ENCODE measurements at regions not wholly inside any gene's neighbourhood (a gene's known extent, or its start where the extent isn't known, plus 50 kb on each side); places are given as distances from the start of the nearest gene placed in this dataset.

DNA sequence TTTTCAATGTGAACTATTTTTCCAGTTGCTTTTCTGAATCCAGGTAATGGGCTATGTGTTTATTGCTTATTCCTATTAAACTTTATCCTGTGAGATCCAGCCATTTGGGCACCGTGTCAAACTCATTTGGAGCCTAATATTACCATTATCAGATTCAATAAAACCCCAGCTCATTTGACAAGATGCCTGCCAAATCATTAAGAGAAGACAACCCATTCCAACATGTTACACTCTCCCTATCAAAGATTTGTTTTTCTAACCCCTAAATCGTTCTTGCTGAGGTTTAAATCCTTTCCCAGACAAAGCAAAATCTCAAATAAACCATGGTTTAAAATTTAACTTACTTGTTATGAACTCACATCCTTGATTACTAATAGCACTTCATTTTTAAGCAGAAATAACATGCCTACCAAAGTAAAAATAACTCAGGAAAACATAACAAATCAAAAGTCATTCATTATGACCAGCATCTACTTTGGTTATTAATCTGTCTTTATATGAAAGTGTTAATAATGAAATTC is 130.0 kb upstream of the TCF21 start:
- no peak overlapping the region for H2AFZ ChIP-seq (ENCODE audit: low read depth, low read length)
- no peak for FAIRE-seq
- intact Hi-C loops (cut with micrococcal nuclease): no loop called here
- ChIA-PET POLR2A (interaction anchor here (0.8 kb wide), 1 partner anchor 10 kb away, joined by 3 read pairs; no protein-coding TSS in a partner anchor), CTCF (ENCODE audit: low intra/inter-chr PET ratio) (no interaction called here)
- no peak overlapping the region for H3K4me2 ChIP-seq (ENCODE audit: insufficient read depth, low read length)
- BruUV-seq (replicated peaks): no TSS peak
- in situ Hi-C loops (cut with MboI): no loop called here
- no peaks in the 10 kb centered on the region for H3K9me1 ChIP-seq (ENCODE audit: control insufficient read depth, insufficient read depth, low read length)
- no peak overlapping the region for H3K4me3 ChIP-seq
- DNase-seq (ENCODE audit: extremely low read depth in 1 of 4, low spot score in 3 of 4): no peak
- 3% methylated on average over 2 of the region's 2 CpGs for WGBS (ENCODE audit: insufficient coverage, low coverage, missing lambda C conversion rate)
- H3K79me2 ChIP-seq (ENCODE audit: control insufficient read depth, insufficient read depth, low read length): no peaks in the 10 kb centered on the region
- TF ChIP-seq SIRT6 (IDR thresholded peaks at IDR 0.05; ENCODE audit: low read depth, low read length) (no peak), SNIP1 (IDR thresholded peaks at IDR 0.05; ENCODE audit: low read depth) (no peak), MTA1 (IDR thresholded peaks at IDR 0.05; ENCODE audit: borderline replicate concordance) (no peak), HMGN3 (IDR thresholded peaks at IDR 0.05; ENCODE audit: borderline replicate concordance, extremely low read depth, insufficient read length, low read depth, low read length) (no peak)
- TF ChIP-seq, protein P1, sequence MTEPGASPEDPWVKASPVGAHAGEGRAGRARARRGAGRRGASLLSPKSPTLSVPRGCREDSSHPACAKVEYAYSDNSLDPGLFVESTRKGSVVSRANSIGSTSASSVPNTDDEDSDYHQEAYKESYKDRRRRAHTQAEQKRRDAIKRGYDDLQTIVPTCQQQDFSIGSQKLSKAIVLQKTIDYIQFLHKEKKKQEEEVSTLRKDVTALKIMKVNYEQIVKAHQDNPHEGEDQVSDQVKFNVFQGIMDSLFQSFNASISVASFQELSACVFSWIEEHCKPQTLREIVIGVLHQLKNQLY (CRISPR knock-in tag; conservative IDR thresholded peaks at IDR 0.05): no peak
- ATAC-seq: no peak
- no peak overlapping the region for H3K27ac ChIP-seq (ENCODE audit: extremely low read depth, low read depth, low read length)
- H3K9me3 ChIP-seq (replicated peaks; ENCODE audit: control insufficient read depth, insufficient read depth, low read depth, low read length): no peaks in the 10 kb centered on the region; the same call in 1 of the 2 replicates
- no peaks in the 10 kb centered on the region for H3K36me3 ChIP-seq (ENCODE audit: control insufficient read depth, insufficient read depth, low read length)
- no peaks in the 10 kb centered on the region for H3K4me1 ChIP-seq (replicated peaks in 1 of 2; ENCODE audit: control insufficient read depth in 2 of 2, insufficient read depth in 2 of 2, low read length in 2 of 2)
- no peaks in the 10 kb centered on the region for H4K20me1 ChIP-seq (replicated peaks; ENCODE audit: control insufficient read depth, insufficient read depth, low read length)
- no peak overlapping the region for H3K9ac ChIP-seq (ENCODE audit: insufficient read depth in 1 of 2, low read depth in 2 of 2, low read length in 2 of 2)
- H3K27me3 ChIP-seq (ENCODE audit: control insufficient read depth in 2 of 2, insufficient read depth in 2 of 2, low read length in 2 of 2): peaks cover 0 to 2% of the 10 kb centered on the region in 2 experiments; a peak in 1 of 5 replicates

DNA sequence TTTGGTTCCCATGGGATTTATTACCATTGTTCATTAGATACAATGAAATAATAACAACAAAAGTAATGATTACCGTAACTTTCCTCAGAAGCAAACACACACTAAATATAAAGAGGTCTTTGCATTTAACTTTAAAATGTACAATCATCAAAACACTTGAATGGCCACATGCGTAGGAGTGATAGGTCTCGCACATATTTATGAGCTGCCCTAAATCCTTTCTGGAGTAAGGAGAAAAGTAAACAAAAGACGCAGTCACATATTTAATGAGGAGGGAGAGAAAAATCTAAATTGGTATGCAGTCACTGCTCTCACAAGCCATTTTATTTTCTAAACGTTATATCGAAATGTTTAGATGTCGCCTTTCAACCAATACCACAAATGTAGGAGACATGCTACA is 129.4 kb upstream of the TCF21 start:
- in situ Hi-C loops (cut with MboI) (no loop called here), intact Hi-C loops (cut with micrococcal nuclease) (no loop called here)
- Histone ChIP-seq H3K27ac (ENCODE audit: extremely low read depth, low read depth, low read length) (no peak overlapping the region), H3K9ac (ENCODE audit: insufficient read depth in 1 of 2, low read depth in 2 of 2, low read length in 2 of 2) (no peak overlapping the region), H4K20me1 (replicated peaks; ENCODE audit: control insufficient read depth, insufficient read depth, low read length) (no peaks in the 10 kb centered on the region), H3K9me3 (replicated peaks; ENCODE audit: control insufficient read depth, insufficient read depth, low read depth, low read length) (no peaks in the 10 kb centered on the region; the same call in 1 of the 2 replicates), H3K9me1 (ENCODE audit: control insufficient read depth, insufficient read depth, low read length) (no peaks in the 10 kb centered on the region), H3K27me3 (ENCODE audit: control insufficient read depth in 2 of 2, insufficient read depth in 2 of 2, low read length in 2 of 2) (peaks cover 0 to 2% of the 10 kb centered on the region in 2 experiments; a peak in 1 of 5 replicates), H3K4me2 (ENCODE audit: insufficient read depth, low read length) (no peak overlapping the region), H2AFZ (ENCODE audit: low read depth, low read length) (no peak overlapping the region), H3K4me1 (replicated peaks in 1 of 2; ENCODE audit: control insufficient read depth in 2 of 2, insufficient read depth in 2 of 2, low read length in 2 of 2) (no peaks in the 10 kb centered on the region), H3K36me3 (ENCODE audit: control insufficient read depth, insufficient read depth, low read length) (no peaks in the 10 kb centered on the region), H3K4me3 (no peak overlapping the region), H3K79me2 (ENCODE audit: control insufficient read depth, insufficient read depth, low read length) (no peaks in the 10 kb centered on the region)
- POLR2A ChIA-PET: no interaction called here
- BruUV-seq (replicated peaks): no TSS peak
- WGBS (ENCODE audit: insufficient coverage, low coverage, missing lambda C conversion rate): 2% methylated on average over 7 of the region's 7 CpGs
- DNase-seq (ENCODE audit: extremely low read depth in 1 of 4, low spot score in 3 of 4): no peak
- FAIRE-seq: no peak
- ATAC-seq: no peak
- CTCF ChIA-PET (ENCODE audit: low intra/inter-chr PET ratio): no interaction called here
- TF ChIP-seq NONO (IDR thresholded peaks at IDR 0.05; ENCODE audit: low read depth in 2 of 2, low read length in 1 of 2): no peak
- TF ChIP-seq HMG20B (CRISPR knock-in tag; IDR thresholded peaks at IDR 0.05): no peak
- TF ChIP-seq, protein P2, sequence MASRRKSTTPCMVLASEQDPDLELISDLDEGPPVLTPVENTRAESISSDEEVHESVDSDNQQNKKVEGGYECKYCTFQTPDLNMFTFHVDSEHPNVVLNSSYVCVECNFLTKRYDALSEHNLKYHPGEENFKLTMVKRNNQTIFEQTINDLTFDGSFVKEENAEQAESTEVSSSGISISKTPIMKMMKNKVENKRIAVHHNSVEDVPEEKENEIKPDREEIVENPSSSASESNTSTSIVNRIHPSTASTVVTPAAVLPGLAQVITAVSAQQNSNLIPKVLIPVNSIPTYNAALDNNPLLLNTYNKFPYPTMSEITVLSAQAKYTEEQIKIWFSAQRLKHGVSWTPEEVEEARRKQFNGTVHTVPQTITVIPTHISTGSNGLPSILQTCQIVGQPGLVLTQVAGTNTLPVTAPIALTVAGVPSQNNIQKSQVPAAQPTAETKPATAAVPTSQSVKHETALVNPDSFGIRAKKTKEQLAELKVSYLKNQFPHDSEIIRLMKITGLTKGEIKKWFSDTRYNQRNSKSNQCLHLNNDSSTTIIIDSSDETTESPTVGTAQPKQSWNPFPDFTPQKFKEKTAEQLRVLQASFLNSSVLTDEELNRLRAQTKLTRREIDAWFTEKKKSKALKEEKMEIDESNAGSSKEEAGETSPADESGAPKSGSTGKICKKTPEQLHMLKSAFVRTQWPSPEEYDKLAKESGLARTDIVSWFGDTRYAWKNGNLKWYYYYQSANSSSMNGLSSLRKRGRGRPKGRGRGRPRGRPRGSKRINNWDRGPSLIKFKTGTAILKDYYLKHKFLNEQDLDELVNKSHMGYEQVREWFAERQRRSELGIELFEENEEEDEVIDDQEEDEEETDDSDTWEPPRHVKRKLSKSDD (conservative IDR thresholded peaks at IDR 0.05; ENCODE audit: low read length): no peak
- TF ChIP-seq TFAM (CRISPR knock-in tag; conservative IDR thresholded peaks at IDR 0.05): no peak

Measured in K562 (cell line).